IMR-90 (cell line): ENCODE measurements at regions not wholly inside any gene's neighbourhood (a gene's known extent, or its start where the extent isn't known, plus 50 kb on each side); places are given as distances from the start of the nearest gene placed in this dataset.
A peak's percentile ranks its signal among the peaks of the same experiment; 100 is the strongest.

Source experiments
- BHLHE40 ChIP-seq: fragments of 150-350 bp; IDR thresholded peaks from 2 replicates; pipeline ENCODE4 v1.6.1; 2016; ENCODE audit warnings: mild to moderate bottlenecking, low read depth, low read length
- CEBPB ChIP-seq: IDR thresholded peaks from 2 replicates; pipeline ENCODE4 v1.6.1; 2012; ENCODE audit warnings: low read depth, low read length, improper control_type of control experiment
- FOS ChIP-seq: fragments of 150-350 bp; IDR thresholded peaks from 2 replicates; pipeline ENCODE4 v1.6.1; 2016; ENCODE audit warnings: low read depth, low read length
- MAFK ChIP-seq: IDR thresholded peaks from 2 replicates; pipeline ENCODE4 v1.6.1; 2012; ENCODE audit warnings: low read depth, low read length, improper control_type of control experiment
- MAZ ChIP-seq: IDR thresholded peaks from 2 replicates; pipeline ENCODE4 v1.6.1; 2012; ENCODE audit warnings: low read depth, mild to moderate bottlenecking, low read length, improper control_type of control experiment, moderate library complexity, borderline replicate concordance
- MXI1 ChIP-seq: IDR thresholded peaks from 2 replicates; pipeline ENCODE4 v1.6.1; 2012; ENCODE audit warnings: low read depth, mild to moderate bottlenecking, low read length, moderate library complexity, borderline replicate concordance
- NFE2L2 ChIP-seq: fragments of 150-350 bp; IDR thresholded peaks from 2 replicates; pipeline ENCODE4 v1.6.1; 2016; ENCODE audit warnings: low read depth, mild to moderate bottlenecking, low read length
- POLR2A ChIP-seq: IDR thresholded peaks from 2 replicates; pipeline ENCODE4 v1.6.1; 2012; ENCODE audit warnings: mild to moderate bottlenecking, low read depth, low read length
- RFX5 ChIP-seq: IDR thresholded peaks from 2 replicates; pipeline ENCODE4 v1.8.0; 2012; ENCODE audit warnings: low read depth, mild to moderate bottlenecking, low read length, moderate library complexity
- TF ChIP-seq, protein P1 (sequence below): conservative IDR thresholded peaks from 2 replicates; pipeline ENCODE4 v1.5.1; 2012; ENCODE audit warnings: mild to moderate bottlenecking, low read depth, low read length, improper control_type of control experiment
- TF ChIP-seq, protein P2 (sequence below): fragments of 150-350 bp; IDR thresholded peaks from 2 replicates; pipeline ENCODE4 v1.6.1; 2017; ENCODE audit warnings: mild to moderate bottlenecking, antibody characterized with exemption, low read length, low read depth

DNA sequence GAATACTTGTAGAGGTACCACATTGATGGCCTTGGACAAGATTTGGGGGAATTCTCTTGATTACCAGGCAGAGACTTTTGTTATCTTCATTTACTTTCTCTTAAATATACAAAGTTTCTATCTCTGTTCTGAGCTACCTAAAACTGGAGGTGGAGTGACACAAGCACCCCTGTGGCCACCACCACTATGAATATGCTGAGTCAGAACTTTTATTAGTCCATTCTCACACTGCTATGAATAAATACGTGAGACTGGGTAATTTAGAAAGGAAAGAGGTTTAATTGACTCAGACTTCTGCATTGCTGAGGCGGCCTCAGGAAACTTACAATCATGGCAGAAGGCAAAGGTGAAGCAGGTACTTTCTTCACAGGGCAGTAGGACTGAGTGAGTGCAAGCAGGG is 67.1 kb downstream of the RTL3 start:
- TF ChIP-seq, protein P1, sequence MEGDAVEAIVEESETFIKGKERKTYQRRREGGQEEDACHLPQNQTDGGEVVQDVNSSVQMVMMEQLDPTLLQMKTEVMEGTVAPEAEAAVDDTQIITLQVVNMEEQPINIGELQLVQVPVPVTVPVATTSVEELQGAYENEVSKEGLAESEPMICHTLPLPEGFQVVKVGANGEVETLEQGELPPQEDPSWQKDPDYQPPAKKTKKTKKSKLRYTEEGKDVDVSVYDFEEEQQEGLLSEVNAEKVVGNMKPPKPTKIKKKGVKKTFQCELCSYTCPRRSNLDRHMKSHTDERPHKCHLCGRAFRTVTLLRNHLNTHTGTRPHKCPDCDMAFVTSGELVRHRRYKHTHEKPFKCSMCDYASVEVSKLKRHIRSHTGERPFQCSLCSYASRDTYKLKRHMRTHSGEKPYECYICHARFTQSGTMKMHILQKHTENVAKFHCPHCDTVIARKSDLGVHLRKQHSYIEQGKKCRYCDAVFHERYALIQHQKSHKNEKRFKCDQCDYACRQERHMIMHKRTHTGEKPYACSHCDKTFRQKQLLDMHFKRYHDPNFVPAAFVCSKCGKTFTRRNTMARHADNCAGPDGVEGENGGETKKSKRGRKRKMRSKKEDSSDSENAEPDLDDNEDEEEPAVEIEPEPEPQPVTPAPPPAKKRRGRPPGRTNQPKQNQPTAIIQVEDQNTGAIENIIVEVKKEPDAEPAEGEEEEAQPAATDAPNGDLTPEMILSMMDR = no peak
- TF ChIP-seq RFX5 (no peak), POLR2A (no peak), FOS (no peak), MAZ (no peak), NFE2L2 (no peak), MXI1 (no peak), CEBPB (no peak), BHLHE40 (no peak), MAFK (peak; percentile 88)
- TF ChIP-seq, protein P2, sequence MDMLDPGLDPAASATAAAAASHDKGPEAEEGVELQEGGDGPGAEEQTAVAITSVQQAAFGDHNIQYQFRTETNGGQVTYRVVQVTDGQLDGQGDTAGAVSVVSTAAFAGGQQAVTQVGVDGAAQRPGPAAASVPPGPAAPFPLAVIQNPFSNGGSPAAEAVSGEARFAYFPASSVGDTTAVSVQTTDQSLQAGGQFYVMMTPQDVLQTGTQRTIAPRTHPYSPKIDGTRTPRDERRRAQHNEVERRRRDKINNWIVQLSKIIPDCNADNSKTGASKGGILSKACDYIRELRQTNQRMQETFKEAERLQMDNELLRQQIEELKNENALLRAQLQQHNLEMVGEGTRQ = no peak
